HG02884 (cell line): ENCODE measurements at regions not wholly inside any gene's neighbourhood (a gene's known extent, or its start where the extent isn't known, plus 50 kb on each side); places are given as distances from the start of the nearest gene placed in this dataset.

ENCODE experiments used
- ATAC-seq: cut with Tn5 transposase; IDR thresholded peaks from one replicate; pipeline ENCODE4 v1.9.1; 2021; ENCODE audit warnings: mild to moderate bottlenecking, moderate library complexity; ENCODE audit not compliant: unreplicated experiment

- ATAC-seq: no peak
Measured at GRCh38 chr12:124633365-124634362, 66.3 kb upstream of the NCOR2 start.

GRCh38 chr12:124632519-124632984 lies 65.1 kb upstream of the NCOR2 start:
- ATAC-seq: no peak

GRCh38 chr12:124631681-124632256 lies 64.4 kb upstream of the NCOR2 start:
- no peak for ATAC-seq

GRCh38 chr12:124630791-124631313 lies 63.4 kb upstream of the NCOR2 start:
- no peak for ATAC-seq

GRCh38 chr12:124629789-124630480 lies 62.5 kb upstream of the NCOR2 start:
- no peak for ATAC-seq

- ATAC-seq: no peak
Measured at GRCh38 chr12:124629117-124629516, 61.7 kb upstream of the NCOR2 start.

- ATAC-seq: no peak
Measured at GRCh38 chr12:124627956-124628355, 60.5 kb upstream of the NCOR2 start.

- ATAC-seq: no peak
Measured at GRCh38 chr12:124626971-124627411, 59.6 kb upstream of the NCOR2 start.

- ATAC-seq: no peak
Measured at GRCh38 chr12:124625867-124626675, 58.7 kb upstream of the NCOR2 start.

- no peak for ATAC-seq
Measured at GRCh38 chr12:124624823-124625222, 57.4 kb upstream of the NCOR2 start.

GRCh38 chr12:124623344-124624035 lies 56.1 kb upstream of the NCOR2 start:
- ATAC-seq: no peak

- ATAC-seq: no peak
Measured at GRCh38 chr12:124622764-124623163, 55.4 kb upstream of the NCOR2 start.

- ATAC-seq: no peak
Measured at GRCh38 chr12:124622331-124622730, 54.9 kb upstream of the NCOR2 start.

GRCh38 chr12:124621296-124621660 lies 53.9 kb upstream of the NCOR2 start:
- no peak for ATAC-seq

GRCh38 chr12:124620606-124621295 lies 53.3 kb upstream of the NCOR2 start:
- ATAC-seq: no peak

GRCh38 chr12:124618291-124618902 lies 51.0 kb upstream of the NCOR2 start:
- no peak for ATAC-seq

GRCh38 chr12:124617615-124618014 lies 50.2 kb upstream of the NCOR2 start:
- ATAC-seq: no peak
